ENCODE measurements at regions not wholly inside any gene's neighbourhood (a gene's known extent, or its start where the extent isn't known, plus 50 kb on each side); places are given as distances from the start of the nearest gene placed in this dataset.

DNA sequence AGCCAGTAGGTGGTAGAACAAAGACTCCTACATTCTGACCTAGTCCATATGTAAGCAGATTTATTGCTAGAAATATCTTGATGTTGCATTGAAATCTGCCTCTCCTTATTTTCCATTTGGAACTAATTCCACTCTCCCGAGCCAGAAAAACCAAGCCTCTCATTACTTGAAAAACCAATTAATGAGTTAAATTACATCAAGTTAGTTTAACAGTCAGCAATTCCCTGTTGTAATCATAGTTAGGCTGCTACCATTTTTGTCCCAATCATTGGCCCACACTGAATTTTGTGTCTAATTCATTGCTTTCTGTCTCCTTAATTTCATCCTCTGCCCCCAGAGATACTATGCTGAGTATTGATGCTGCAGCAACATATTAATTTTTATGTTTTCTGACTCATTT is 168.3 kb upstream of the TNP1 start:
- Histone ChIP-seq H3K27ac (no peak overlapping the region), H3K27me3 (no peaks in the 10 kb centered on the region), H3K4me3 (no peak overlapping the region), H3K9me3 (no peaks in the 10 kb centered on the region), H3K36me3 (no peaks in the 10 kb centered on the region), H3K4me1 (no peaks in the 10 kb centered on the region)
- DNase-seq (ENCODE audit: low spot score in 2 of 2): no peak
- intact Hi-C loops (cut with DNase I; ENCODE audit: low total_unique reads): no loop called here
- TF ChIP-seq POLR2AphosphoS5 (IDR thresholded peaks at IDR 0.05): no peak

DNA sequence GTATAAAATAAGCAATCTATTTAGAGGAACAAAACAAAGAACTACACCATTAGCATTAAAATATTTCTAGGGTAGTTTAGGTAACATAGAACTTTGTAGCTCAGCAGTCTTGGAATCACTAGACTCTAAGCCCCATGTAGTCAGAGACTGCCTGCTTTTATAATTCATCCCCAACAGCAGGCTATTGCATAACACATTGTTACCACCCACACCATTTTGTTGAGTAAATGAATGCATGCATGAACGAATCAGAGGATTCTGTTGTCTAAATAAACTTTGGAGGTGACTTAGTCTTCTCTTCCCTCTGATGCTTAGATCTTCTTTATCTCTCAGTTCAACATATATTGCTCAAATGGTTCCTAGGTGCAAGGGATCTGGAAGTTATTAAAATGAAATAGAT is 167.6 kb upstream of the TNP1 start:
- no peaks in the 10 kb centered on the region for H3K36me3 ChIP-seq
- intact Hi-C loops (cut with DNase I; ENCODE audit: low total_unique reads): no loop called here
- no peak overlapping the region for H3K27ac ChIP-seq
- DNase-seq (ENCODE audit: low spot score in 2 of 2): no peak
- no peak overlapping the region for H3K4me3 ChIP-seq
- no peaks in the 10 kb centered on the region for H3K9me3 ChIP-seq
- TF ChIP-seq POLR2AphosphoS5 (IDR thresholded peaks at IDR 0.05): no peak
- TF ChIP-seq, protein P1, sequence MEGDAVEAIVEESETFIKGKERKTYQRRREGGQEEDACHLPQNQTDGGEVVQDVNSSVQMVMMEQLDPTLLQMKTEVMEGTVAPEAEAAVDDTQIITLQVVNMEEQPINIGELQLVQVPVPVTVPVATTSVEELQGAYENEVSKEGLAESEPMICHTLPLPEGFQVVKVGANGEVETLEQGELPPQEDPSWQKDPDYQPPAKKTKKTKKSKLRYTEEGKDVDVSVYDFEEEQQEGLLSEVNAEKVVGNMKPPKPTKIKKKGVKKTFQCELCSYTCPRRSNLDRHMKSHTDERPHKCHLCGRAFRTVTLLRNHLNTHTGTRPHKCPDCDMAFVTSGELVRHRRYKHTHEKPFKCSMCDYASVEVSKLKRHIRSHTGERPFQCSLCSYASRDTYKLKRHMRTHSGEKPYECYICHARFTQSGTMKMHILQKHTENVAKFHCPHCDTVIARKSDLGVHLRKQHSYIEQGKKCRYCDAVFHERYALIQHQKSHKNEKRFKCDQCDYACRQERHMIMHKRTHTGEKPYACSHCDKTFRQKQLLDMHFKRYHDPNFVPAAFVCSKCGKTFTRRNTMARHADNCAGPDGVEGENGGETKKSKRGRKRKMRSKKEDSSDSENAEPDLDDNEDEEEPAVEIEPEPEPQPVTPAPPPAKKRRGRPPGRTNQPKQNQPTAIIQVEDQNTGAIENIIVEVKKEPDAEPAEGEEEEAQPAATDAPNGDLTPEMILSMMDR (IDR thresholded peaks at IDR 0.05): no peak
- TF ChIP-seq POLR2A (IDR thresholded peaks at IDR 0.05): no peak
- H3K27me3 ChIP-seq: no peaks in the 10 kb centered on the region
- H3K4me1 ChIP-seq: no peaks in the 10 kb centered on the region

DNA sequence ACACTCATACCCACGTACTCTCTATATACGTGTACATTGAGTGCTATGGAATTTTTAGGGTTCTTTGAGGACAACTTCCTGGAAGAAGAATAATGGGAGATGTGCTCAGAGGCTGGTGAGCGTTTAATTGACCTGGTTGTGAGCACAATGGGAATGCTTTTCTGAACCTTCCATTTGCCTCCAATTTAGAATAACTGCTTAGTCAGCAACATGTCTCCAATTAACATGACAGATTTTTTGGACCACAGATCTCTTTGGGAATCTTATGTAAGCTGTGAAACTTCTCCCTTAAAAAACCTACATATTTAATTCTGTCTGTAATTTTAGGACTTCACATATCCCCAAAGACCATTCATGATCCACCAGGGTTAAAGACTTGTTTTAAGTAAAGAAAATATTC is 166.7 kb upstream of the TNP1 start:
- Histone ChIP-seq H3K4me3 (no peak overlapping the region), H3K4me1 (no peaks in the 10 kb centered on the region), H3K27me3 (no peaks in the 10 kb centered on the region), H3K9me3 (no peaks in the 10 kb centered on the region), H3K36me3 (no peaks in the 10 kb centered on the region), H3K27ac (no peak overlapping the region)
- no peak for DNase-seq (ENCODE audit: low spot score in 2 of 2)
- TF ChIP-seq, protein P1 (IDR thresholded peaks at IDR 0.05): no peak
- TF ChIP-seq POLR2A (IDR thresholded peaks at IDR 0.05): no peak
- no peak for TF ChIP-seq POLR2AphosphoS5 (IDR thresholded peaks at IDR 0.05)
- intact Hi-C loops (cut with DNase I; ENCODE audit: low total_unique reads): no loop called here

DNA sequence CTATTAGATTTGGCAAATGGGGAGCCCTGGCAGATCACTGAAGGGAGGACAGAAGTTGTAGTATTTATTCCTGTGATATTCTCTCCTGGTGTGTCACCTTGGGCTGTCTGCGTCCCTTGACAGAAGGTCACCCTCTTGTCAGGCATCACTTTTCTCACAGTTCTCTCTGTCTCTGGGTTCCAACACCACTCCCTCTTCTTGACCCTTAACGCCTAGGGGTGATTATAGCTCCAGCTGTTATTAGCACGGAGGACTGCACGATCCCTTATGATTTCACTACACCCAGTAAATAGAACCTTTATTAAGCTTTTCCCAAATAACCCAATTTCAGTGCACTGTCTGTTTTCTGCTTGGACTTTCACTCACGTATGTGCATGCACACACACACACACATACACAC is 166.3 kb upstream of the TNP1 start:
- DNase-seq (ENCODE audit: low spot score in 2 of 2): no peak
- Histone ChIP-seq H3K4me3 (no peak overlapping the region), H3K27ac (no peak overlapping the region), H3K4me1 (no peaks in the 10 kb centered on the region), H3K27me3 (no peaks in the 10 kb centered on the region), H3K9me3 (no peaks in the 10 kb centered on the region), H3K36me3 (no peaks in the 10 kb centered on the region)
- TF ChIP-seq, protein P1 (IDR thresholded peaks at IDR 0.05): no peak
- TF ChIP-seq POLR2A (IDR thresholded peaks at IDR 0.05) (no peak), POLR2AphosphoS5 (IDR thresholded peaks at IDR 0.05) (no peak)
- intact Hi-C loops (cut with DNase I; ENCODE audit: low total_unique reads): no loop called here

DNA sequence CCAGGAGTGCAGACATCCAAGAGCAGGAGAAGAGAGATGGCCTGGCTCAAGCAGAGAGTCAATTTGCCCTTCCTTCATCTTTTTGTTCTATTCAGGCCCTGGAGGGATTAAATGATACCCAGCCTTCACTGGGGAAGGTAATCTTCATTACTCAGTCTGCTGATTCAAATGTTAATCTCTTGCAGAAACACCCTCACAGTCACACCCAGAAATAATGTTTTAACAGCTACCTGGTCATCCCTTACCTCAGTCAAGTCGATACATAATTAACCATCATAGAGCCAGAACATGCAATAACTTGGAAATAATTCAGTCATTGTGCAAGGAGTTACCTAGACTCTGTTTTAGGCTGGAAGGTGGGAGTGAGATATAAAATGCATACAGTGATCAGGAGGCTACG is 163.7 kb upstream of the TNP1 start:
- intact Hi-C loops (cut with DNase I; ENCODE audit: low total_unique reads): no loop called here
- no peak for DNase-seq (ENCODE audit: low spot score in 2 of 2)
- H3K27ac ChIP-seq: no peak overlapping the region
- no peaks in the 10 kb centered on the region for H3K9me3 ChIP-seq
- no peak overlapping the region for H3K4me3 ChIP-seq
- no peaks in the 10 kb centered on the region for H3K27me3 ChIP-seq
- TF ChIP-seq, protein P1 (IDR thresholded peaks at IDR 0.05): no peak
- TF ChIP-seq POLR2A (IDR thresholded peaks at IDR 0.05) (no peak), POLR2AphosphoS5 (IDR thresholded peaks at IDR 0.05) (no peak)
- H3K36me3 ChIP-seq: no peaks in the 10 kb centered on the region
- H3K4me1 ChIP-seq: no peaks in the 10 kb centered on the region
